GM21717 (cell line): ENCODE measurements at regions not wholly inside any gene's neighbourhood (a gene's known extent, or its start where the extent isn't known, plus 50 kb on each side); places are given as distances from the start of the nearest gene placed in this dataset.
"Not testable (repeated sequence)": the region's sequence is repeated elsewhere in the genome, so short reads cannot be mapped to it uniquely, and the experiment has no call there.

ENCODE experiments used
- ATAC-seq: cut with Tn5 transposase; IDR thresholded peaks from one replicate; pipeline ENCODE4 v1.9.1; 2021; ENCODE audit warnings: mild to moderate bottlenecking, moderate library complexity; ENCODE audit not compliant: unreplicated experiment

DNA sequence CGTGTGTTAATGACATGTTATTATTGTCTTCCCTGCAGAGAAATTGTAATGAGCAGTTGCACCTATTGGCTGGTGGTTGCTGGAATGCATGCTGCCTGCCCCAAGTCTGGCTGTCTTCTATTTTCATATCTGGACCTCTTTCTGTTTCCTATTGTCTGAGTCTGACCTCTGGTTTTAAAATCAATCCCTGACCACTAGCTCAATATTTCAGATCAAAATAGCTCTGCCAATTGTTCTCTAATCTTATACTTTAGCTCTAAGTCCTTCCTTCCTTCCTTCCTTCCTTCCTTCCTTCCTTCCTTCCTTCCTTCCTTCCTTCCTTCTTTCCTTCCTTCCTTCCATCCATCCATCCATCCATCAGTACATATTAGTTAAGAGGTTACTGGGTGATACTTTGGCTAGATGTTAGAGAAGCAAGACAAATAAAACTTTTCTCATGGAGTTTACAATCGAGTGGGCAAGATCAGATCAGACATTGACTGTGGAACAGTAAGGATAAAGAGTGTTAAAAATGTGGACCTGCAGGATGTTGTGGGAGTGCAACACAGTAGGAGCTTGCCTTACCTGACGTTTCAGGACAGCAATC, 417.1 kb downstream of the SOCS6 start:
- ATAC-seq = no peak

DNA sequence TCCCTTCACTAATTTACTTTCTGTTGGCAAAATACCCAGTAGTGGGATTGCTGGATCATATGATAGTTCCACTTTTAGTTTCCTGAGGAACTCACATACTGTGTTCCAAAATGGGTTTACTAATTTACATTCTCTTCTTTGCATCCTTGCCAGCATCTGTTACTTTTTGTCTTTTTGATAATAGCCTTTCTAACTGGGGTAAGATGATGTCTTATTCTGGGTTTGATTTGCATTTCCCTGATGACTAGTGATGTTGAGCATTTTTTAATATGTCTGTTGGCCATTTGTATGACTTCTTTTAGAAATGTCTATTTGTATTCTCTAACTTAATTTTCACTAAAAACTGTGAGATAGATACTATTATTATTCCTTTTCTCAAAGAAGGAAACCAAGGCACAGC, 411.7 kb downstream of the SOCS6 start:
- ATAC-seq = no peak

DNA sequence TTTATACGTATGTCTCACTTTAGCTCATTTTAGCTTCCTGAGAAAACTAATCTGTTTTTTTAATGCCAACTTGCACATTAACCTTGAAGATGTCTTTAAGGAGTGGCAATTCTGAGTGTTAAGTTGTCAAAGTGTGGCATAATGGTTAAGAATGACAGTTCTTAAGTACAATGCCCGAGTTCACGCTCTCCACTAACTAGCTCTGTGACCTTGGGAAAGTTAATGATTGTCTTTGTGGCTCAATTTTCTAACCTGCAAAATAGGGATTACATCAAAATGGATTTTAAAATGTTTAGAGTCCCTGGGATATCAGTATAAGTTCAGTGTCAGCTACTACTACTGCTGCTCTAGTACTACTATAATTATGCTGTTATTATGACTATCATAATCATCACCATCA, 409.7 kb downstream of the SOCS6 start:
- ATAC-seq = no peak

DNA sequence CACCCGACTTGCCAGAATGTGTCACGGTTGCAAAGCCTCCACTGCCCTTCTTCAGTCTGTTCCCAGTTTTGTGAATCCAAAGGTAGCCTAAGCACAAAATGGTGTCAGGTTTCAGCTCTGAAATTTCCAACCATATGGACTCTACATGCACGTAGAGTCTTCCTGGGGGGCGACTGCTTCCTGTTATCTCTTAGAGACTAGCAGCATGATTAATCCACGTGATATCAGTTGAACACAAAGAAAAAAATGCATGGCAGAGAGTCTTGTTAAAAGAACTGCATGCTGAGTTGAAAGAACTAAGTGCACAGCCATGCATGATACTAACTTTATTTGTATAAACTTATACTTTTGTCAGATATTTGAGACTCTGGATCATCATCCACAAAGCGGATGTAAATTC, 404.4 kb downstream of the SOCS6 start:
- ATAC-seq = no peak

DNA sequence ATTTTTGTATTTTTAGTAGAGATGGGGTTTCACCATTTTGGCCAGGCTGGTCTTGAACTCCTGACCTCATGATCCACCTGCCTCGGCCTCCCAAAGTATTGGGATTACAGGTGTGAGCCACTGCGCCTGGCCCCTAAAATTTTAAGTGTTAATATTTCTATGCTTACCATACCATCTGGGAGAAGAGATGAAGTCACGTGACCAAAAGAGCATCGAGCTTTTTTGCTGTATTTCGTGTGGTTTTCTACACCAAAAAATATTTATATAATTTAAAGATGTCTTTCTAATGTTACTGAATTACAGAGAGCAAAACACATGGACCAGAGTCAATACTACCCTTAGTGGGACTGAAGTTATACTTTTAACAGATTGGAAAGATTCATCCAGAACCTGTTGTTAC, 400.9 kb downstream of the SOCS6 start:
- ATAC-seq = not testable (repeated sequence)

DNA sequence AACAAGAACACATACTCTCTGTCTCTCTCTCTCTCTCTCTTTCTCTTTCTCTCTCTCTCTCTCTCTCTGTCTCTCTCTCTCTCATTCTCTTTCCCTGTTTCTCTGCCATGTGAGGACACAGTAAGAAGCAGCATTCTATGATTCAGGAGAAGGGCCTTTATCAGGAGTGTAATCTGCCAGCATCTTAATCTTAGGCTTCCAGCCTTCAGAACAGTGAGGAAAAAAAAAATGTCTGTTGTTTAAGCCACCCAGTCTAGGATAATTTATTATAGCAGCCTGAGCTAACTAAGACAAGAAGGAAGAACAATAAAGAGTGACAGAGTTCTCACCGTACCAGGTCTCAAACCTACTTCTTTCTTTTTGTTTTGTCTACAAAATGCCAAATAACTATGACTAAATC, 399.4 kb downstream of the SOCS6 start:
- ATAC-seq = no peak

DNA sequence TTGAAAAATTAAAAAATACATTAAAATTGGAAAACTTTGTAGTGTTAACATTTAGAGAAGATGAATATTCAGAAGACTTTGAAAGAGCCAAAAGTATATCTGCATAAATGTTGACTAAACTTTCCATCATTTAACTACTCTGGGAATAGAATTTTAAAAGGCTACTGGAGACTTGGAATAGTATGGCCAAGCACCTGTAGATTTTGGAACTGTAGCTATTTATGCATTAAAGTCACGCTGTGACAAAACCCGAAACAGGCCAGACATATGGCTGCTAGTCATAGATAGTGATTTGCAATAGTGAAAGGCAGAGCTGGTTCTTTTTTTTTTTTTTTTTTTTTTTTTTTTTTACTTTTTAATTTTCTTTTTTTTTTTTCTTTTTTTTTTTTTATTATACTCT, 396.0 kb downstream of the SOCS6 start:
- no peak for ATAC-seq

DNA sequence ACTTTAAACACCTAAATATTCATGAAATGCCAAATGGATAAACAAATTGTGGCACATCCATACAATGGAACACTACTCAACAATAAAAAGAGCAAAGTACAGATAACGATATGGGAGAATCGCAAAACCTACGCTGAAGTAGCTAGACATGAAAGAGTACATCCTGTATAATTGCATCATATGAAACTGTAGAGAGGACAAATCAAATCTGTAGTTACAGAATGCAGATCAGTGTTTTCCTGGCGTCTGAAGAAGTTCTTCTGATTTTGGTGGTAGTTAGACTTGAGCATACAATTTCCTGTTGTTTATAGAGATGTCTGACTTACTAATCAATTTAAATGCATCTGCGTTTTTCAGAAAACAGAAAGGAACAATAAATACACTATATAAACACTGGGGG, 394.4 kb downstream of the SOCS6 start:
- no peak for ATAC-seq

DNA sequence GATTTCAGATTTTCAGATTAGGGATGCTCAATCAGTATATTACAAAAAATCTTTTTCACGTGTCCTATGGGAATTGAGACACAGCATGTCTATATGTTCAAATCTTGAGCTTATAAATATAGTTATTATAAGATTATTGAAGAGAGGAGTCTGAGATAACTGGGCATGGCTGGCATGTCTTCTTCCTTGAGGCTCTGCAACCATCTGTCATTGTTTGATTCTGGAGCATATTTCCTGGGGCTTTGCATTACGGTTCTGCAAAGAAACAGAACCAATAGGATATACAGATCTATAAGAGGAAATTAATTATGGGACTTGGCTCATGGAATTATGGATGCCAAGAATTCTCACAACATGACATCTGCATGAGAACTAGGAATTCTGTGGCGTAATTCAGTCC, 386.1 kb downstream of the SOCS6 start:
- ATAC-seq = no peak

DNA sequence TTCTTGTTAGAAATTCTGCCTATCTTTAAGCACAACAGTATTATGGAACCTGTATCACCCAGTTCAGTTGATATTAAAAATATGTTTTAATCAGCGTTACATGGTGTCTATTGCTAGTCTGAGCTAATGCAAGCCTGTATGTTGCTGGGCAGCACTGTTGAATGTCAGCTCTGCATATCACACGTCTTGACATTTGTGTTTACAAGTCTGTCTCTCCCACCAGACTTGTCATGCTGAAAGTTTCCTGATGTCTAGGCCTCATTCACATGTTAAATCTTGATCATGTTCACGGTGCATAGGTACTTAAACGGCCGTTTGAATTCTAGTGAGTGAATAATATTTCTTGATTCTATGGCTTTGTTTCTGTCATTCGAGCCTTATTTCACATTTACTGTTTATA, 385.0 kb downstream of the SOCS6 start:
- no peak for ATAC-seq

DNA sequence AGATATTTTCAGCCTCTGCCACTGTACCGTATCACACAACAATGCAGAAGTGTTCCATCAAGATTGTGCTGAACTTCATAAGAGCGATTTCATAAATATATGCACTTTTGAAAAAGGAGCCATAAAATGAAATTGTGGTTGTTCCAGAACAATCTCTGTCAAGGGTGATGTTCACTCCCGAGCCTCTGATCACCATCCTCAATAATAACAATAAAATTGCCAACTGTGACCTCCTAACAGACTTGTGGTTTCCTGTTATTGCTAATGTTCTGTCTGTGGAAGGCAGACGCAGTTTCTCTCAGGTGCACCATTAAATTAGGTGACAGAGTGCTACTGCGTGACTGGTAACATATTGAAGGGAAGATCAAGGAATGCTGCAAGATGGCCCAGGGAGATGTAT, 383.7 kb downstream of the SOCS6 start:
- ATAC-seq = no peak

DNA sequence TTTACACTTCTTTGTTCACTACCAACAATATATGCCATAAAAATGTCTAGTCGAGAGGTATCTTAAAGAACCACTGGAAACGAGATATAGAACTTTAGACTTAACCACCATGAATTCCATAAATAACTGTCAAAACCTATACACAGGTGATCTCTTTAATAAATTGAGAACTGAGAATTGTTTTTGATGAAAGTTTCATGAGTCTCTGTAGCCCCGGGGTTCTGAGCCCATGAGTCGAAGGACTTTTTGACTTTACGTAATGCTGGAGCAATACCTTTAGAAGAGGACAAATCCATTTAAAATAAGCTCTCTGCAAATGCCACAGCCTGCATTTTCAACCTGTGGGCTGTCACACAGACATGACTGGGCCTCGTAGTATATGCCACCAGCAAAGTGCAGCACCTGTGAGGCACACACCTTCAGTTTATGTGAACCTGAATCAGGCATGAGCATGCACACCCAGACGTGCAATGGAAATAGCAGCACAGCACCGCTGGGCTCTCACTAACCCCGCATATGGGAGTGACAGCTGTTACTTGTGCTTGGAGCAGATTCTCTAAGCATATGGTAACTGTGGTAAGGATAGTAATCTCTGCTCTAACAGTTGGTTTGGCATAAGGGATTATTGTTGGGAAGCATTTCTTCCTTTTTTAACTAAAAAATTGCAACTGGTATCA, 383.2 kb downstream of the SOCS6 start:
- no peak for ATAC-seq

DNA sequence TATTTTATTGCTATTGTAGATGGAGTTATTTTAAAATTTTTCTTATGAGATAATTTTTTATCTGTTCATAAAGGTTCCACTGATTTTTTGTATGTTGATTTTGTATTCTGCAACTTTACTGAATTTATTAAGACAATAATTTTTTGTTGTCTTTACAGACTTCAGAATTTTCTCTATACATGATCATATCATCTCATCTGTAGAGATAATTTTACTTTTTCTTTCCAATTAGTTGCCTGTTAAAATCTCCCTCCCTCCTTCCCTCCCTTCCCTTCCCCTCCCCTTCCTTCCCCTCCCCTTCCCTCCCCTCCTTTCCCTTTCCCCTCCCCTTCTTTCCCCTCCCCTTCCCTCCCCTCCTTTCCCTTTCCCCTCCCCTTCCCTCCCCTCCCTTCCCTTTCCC, 378.1 kb downstream of the SOCS6 start:
- ATAC-seq = no peak

DNA sequence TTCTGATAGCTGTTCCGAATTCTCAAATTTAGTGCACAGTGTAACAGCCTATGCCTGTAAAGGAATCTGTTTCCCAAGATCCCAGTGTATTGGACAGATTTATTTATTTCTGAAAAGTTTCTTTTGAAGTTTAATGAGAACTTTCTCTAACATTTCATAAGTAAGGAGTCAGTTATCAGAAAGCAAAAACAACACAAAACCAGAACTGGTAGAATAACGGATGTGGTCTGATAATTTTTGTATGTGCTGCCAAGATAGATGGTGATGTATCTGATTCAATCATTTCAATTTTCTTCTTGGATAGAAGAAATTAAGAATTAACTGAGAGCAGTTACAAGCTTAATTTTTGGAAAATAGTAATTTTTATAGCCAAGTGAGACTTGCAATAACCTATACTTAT, 374.3 kb downstream of the SOCS6 start:
- no peak for ATAC-seq

DNA sequence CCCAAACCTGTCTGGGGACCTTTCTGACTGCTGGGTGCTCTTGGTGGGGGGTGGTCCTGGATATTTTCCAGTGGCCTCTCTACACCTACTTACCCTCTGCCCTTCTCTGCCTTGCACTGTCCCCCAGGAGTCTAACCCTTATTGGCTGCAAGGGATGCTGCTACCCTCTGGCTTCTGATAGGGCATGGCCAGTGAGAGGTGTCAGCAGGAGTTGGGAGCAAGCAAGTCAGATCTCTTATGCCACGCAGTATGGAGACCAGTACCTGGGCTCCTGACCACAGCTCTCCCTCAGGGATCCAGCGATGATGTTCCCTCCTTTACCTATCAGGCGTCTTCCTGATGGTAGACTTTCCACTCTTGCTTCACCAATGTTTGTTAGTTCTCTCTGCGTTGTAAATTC, 373.7 kb downstream of the SOCS6 start:
- no peak for ATAC-seq

DNA sequence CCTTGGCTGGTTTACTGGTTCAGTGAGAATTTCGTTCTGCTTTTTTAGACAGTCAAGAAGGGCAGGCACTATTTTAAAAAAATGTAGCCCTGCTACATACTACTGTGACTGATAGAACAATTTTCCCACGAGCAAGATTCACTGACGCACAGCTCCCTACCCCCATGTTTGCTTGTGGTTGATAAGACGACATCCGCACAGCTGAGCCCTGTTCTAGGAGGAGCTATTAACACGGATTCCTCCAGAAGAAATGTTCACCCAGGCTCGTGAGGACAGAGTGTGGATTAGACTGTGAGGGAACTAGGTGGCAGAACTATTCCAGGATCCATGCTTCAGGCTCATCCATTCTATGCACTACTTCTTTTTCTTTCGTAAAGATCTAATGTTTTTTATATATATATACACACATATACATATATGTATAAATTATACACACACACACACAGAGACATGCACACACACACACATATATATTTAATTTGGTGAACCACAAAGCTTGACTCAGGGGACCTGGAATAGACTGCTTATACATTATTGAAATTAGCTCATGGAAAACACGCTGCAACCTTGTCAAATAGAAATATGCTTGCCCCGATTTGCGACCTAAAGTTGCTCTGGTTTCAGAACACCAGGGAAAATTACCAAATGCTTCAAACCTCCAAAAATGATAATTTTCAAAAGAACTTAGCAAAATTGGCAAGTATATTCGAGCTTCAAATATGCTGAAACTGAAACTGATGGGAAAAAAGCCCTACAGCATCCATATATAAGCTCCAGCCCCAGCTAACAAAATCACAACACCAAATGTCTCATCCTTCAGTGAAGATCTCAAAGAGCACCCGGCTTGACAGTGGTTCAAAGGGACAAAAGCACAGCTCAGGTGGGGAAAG, 370.4 kb downstream of the SOCS6 start:
- no peak for ATAC-seq

DNA sequence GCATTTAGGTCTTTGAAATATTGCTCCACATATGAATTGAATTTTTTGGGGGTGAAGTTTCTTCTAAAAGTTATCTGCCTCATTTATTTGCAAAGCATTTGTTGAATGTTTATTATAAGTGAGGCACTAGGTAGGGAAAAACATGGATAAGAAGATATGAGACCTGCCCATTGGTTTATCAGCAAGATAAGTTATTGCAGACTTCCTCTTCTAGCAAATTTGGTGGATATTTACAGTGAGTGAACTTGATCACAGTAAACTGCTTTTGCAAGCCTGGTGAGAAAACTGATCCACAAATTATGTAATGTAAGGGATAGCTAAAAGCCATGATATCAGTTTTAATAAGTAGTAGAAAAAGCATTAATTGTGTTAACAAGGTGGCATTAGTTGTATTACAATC, 364.8 kb downstream of the SOCS6 start:
- ATAC-seq = no peak

DNA sequence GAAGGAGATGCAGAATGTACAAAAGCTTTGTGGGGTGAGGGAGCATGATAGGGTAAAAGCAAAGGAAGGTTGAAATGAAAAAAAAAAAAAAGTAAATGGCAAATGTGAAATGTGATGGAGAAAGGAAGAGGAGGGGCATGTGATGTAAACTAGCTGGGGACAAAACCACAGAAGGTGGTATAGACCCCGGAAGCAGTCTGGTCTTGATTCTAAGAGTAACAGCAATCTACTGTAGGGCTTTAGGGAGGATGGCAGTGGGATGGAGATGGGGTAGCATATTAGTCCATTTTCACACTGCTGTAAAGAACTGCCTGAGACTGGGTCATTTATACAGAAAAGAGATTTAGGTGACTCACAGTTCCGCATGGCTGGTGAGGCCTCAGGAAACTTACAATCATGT, 362.0 kb downstream of the SOCS6 start:
- ATAC-seq = no peak

DNA sequence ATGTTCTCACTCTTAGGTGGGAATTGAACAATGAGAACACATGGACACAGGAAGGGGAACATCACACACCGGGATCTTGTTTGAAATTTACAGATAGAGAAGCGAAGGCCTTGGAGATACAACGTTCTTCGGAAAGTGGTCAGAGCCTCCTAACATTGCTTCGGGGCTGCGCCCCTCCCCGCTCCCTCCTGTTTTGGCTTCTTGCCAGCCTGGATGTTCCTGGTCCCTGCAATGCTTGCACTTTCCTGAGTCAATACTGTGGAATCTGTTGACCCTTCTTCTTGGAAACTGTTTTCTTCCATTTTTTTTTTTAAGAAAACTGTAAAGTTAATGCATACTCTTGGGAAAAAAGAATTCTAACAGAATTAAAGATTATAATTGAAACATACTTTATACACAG, 360.8 kb downstream of the SOCS6 start:
- ATAC-seq = no peak

DNA sequence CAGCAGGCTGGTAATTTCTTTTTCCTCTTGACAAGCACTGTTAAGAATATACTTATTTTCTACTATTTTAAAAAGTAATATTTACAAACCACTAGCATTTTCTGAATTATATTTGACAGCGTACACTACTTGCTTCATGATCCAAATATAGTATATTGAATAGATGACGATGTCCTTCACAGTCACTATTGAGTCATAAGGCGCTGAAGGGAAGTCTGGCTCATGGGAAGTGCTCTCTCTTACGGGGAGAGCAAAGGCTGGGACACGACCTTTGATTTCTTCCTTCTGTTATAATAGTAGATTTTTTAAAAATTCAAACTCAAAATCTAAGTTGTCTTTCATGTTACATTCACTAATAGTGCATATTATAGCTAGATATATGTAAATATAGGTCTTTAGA, 357.1 kb downstream of the SOCS6 start:
- no peak for ATAC-seq

DNA sequence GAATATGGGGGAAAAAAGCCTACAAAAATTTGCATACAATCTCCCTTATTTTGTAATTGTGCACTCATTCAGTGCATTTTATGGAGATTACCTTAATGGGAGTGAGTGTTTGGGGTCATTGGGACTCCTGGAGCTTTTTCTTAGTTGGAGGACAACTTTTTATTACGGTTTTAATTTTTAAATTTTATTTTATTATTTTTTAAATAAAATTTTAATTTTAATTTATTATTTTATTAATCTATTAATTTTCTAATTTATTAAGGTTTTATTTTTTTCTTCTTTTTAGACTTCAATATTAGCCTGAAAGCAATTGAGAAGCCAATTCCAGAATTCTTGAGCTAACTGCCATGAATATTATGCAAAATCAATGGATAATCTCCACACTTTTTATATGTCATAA, 355.0 kb downstream of the SOCS6 start:
- no peak for ATAC-seq

DNA sequence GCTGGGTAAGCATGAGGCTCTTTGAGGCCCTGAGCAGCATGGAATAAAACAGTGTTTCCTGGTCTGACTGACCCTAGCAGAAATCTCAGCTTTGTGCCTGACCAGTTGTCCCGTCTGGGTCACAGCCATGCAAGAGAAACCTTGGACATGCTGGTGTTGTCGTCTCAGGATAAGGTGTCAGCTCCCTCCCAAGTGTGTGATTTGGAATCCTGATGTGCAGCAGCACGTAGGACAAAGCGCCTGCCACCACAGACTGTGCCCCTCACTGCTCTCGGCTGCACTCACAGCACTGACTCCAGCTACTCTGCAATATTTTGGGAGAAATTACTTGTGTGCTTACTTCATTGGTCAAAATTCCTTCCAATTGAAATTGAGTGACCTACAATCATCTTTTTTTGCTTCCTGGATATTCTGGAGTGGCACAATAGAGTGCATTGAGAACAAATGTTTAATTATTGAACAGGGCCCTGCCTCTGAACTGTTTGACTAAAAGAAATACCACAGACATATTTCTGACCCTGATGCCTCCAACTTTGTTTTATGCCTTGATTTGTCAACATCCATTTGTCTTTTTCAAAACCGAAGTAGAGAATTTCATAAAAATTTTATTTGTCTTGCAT, 352.4 kb downstream of the SOCS6 start:
- ATAC-seq = no peak
